C1 segment of cervical spinal cord (tissue), 14 donors: ENCODE measurements at regions not wholly inside any gene's neighbourhood (a gene's known extent, or its start where the extent isn't known, plus 50 kb on each side); places are given as distances from the start of the nearest gene placed in this dataset.
"Not testable (repeated sequence)": the region's sequence is repeated elsewhere in the genome, so short reads cannot be mapped to it uniquely, and the experiment has no call there.

Experiments used
- DNase-seq, 14 donors: peaks; one replicate each; lab custom pipeline; 2025; lab: John Stamatoyannopoulos, UW

- DNase-seq = no peak
Measured at GRCh38 chr13:94906605-94907004, 194.3 kb upstream of the SOX21 start.

GRCh38 chr13:94902722-94903407, 190.5 kb upstream of the SOX21 start:
- no peak for DNase-seq

- DNase-seq = no peak
Measured at GRCh38 chr13:94901070-94901469, 188.7 kb upstream of the SOX21 start.

- DNase-seq = no peak
Measured at GRCh38 chr13:94896719-94897317, 184.5 kb upstream of the SOX21 start.

- DNase-seq = no peak
Measured at GRCh38 chr13:94896238-94896637, 183.9 kb upstream of the SOX21 start.

GRCh38 chr13:94886191-94886590, 173.8 kb upstream of the SOX21 start:
- DNase-seq = no peak

GRCh38 chr13:94880463-94880862, 168.1 kb upstream of the SOX21 start:
- no peak for DNase-seq

- no peak for DNase-seq
Measured at GRCh38 chr13:94878602-94879165, 166.3 kb upstream of the SOX21 start.

- DNase-seq = no peak
Measured at GRCh38 chr13:94864474-94864873, 152.1 kb upstream of the SOX21 start.

GRCh38 chr13:94860981-94861407, 148.6 kb upstream of the SOX21 start:
- DNase-seq = no peak

- DNase-seq = no peak
Measured at GRCh38 chr13:94859811-94860210, 147.5 kb upstream of the SOX21 start.

GRCh38 chr13:94859278-94859691, 146.9 kb upstream of the SOX21 start:
- peak in 12 of 14 donors; percentile 5 to 79 (median 34) for DNase-seq

GRCh38 chr13:94858856-94859255, 146.5 kb upstream of the SOX21 start:
- no peak for DNase-seq

GRCh38 chr13:94854688-94855087, 142.3 kb upstream of the SOX21 start:
- DNase-seq = no peak

- no peak for DNase-seq
Measured at GRCh38 chr13:94851576-94851975, 139.2 kb upstream of the SOX21 start.

GRCh38 chr13:94849254-94849653, 136.9 kb upstream of the SOX21 start:
- DNase-seq = no peak

GRCh38 chr13:94842901-94843300, 130.6 kb upstream of the SOX21 start:
- DNase-seq = no peak

- DNase-seq = not testable (repeated sequence)
Measured at GRCh38 chr13:94837056-94837455, 124.7 kb upstream of the SOX21 start.

- no peak for DNase-seq
Measured at GRCh38 chr13:94829837-94830365, 117.6 kb upstream of the SOX21 start.

- DNase-seq = no peak
Measured at GRCh38 chr13:94829185-94829836, 117.0 kb upstream of the SOX21 start.

- DNase-seq = no peak
Measured at GRCh38 chr13:94827566-94827965, 115.2 kb upstream of the SOX21 start.

- DNase-seq = peak in 13 of 14 donors; percentile 4 to 81 (median 54)
Measured at GRCh38 chr13:94825507-94825906, 113.2 kb upstream of the SOX21 start.
